Osteoblast (primary cell): ENCODE measurements at regions not wholly inside any gene's neighbourhood (a gene's known extent, or its start where the extent isn't known, plus 50 kb on each side); places are given as distances from the start of the nearest gene placed in this dataset.
"Not testable (repeated sequence)": the region's sequence is repeated elsewhere in the genome, so short reads cannot be mapped to it uniquely, and the experiment has no call there.

Experiments used
- DNase-seq: peaks from one replicate; pipeline ENCODE4 v3.0.0; 2011; ENCODE audit warnings: low spot score, mixed read lengths; ENCODE audit not compliant: insufficient read length; ENCODE audit errors: missing footprints
- H2AFZ ChIP-seq: 2 replicates; pipeline ENCODE4 v1.6.0; 2011; ENCODE audit warnings: mild to moderate bottlenecking, low read length
- H3K27ac ChIP-seq: 2 replicates; pipeline ENCODE4 v1.5.1; 2011; ENCODE audit warnings: mild to moderate bottlenecking, low read depth, low read length, moderate library complexity
- H3K27me3 ChIP-seq: 2 replicates; pipeline ENCODE4 v1.6.0; 2012; ENCODE audit warnings: mild to moderate bottlenecking, control low read depth, inconsistent platforms, low read length, moderate library complexity; ENCODE audit not compliant: insufficient read depth
- H3K36me3 ChIP-seq: 2 replicates; pipeline ENCODE4 v1.5.1; 2011; ENCODE audit warnings: mild to moderate bottlenecking, low read length, control low read depth, moderate library complexity; ENCODE audit not compliant: insufficient read depth
- H3K4me1 ChIP-seq: 2 replicates; pipeline ENCODE4 v1.5.1; 2011; ENCODE audit warnings: mild to moderate bottlenecking, low read length, control low read depth, moderate library complexity; ENCODE audit not compliant: insufficient read depth
- H3K4me2 ChIP-seq: 2 replicates; pipeline ENCODE4 v1.6.0; 2011; ENCODE audit warnings: mild to moderate bottlenecking, low read length; ENCODE audit not compliant: insufficient read depth
- H3K4me3 ChIP-seq: fragments of 200-600 bp; sonication (generic); 3 replicates; pipeline ENCODE4 v1.5.1; 2012; ENCODE audit warnings: mild to moderate bottlenecking, low read length, inconsistent platforms; ENCODE audit not compliant: insufficient read depth
- H3K79me2 ChIP-seq: 2 replicates; pipeline ENCODE4 v1.6.0; 2012; ENCODE audit warnings: mild to moderate bottlenecking, low read length, control low read depth, inconsistent platforms; ENCODE audit not compliant: insufficient read depth
- H3K9me3 ChIP-seq: 2 replicates; pipeline ENCODE4 v1.5.1; 2011; ENCODE audit warnings: low read depth, low read length, control low read depth
- H4K20me1 ChIP-seq: 2 replicates; pipeline ENCODE4 v1.6.0; 2012; ENCODE audit warnings: mild to moderate bottlenecking, low read length, control low read depth; ENCODE audit not compliant: insufficient read depth
- TF ChIP-seq, protein P1 (sequence below): IDR thresholded peaks from 2 replicates; pipeline ENCODE4 v1.5.1; 2011; ENCODE audit warnings: mild to moderate bottlenecking, low read depth, low read length, moderate library complexity; ENCODE audit errors: extremely low read depth

GRCh38 chr2:154570501-154570900 lies 128.0 kb upstream of the KCNJ3 start:
- Histone ChIP-seq H3K27me3 (no peaks in the 10 kb centered on the region), H3K79me2 (no peaks in the 10 kb centered on the region), H3K9me3 (no peaks in the 10 kb centered on the region), H3K4me1 (no peaks in the 10 kb centered on the region), H2AFZ (no peak overlapping the region), H3K27ac (no peak overlapping the region), H4K20me1 (no peaks in the 10 kb centered on the region), H3K4me3 (no peak overlapping the region), H3K36me3 (no peaks in the 10 kb centered on the region), H3K4me2 (no peak overlapping the region)
- no peak for DNase-seq
- TF ChIP-seq, protein P1, sequence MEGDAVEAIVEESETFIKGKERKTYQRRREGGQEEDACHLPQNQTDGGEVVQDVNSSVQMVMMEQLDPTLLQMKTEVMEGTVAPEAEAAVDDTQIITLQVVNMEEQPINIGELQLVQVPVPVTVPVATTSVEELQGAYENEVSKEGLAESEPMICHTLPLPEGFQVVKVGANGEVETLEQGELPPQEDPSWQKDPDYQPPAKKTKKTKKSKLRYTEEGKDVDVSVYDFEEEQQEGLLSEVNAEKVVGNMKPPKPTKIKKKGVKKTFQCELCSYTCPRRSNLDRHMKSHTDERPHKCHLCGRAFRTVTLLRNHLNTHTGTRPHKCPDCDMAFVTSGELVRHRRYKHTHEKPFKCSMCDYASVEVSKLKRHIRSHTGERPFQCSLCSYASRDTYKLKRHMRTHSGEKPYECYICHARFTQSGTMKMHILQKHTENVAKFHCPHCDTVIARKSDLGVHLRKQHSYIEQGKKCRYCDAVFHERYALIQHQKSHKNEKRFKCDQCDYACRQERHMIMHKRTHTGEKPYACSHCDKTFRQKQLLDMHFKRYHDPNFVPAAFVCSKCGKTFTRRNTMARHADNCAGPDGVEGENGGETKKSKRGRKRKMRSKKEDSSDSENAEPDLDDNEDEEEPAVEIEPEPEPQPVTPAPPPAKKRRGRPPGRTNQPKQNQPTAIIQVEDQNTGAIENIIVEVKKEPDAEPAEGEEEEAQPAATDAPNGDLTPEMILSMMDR = no peak

DNA sequence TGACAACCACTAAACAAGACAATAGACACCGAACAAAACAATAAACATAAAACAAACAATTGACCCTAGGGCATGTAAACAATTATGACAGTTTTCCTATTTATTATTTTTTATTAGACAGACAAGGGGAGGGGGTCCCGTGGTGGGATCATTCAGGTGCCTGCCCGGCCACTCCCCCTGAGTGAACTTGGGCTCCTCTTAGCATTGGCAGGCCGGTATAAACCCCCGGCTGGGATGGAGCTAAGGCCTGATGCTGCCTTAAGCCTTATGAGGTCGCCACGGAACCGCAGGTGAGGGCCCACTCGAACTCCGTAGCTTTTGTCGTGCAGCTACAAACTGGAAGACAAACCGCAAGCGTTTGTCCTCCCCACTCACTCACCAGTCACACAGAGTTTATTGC lies 121.8 kb upstream of the KCNJ3 start:
- not testable (repeated sequence) for H3K4me3 ChIP-seq, H3K4me1 ChIP-seq, H2AFZ ChIP-seq, H3K79me2 ChIP-seq, H3K4me2 ChIP-seq, H3K36me3 ChIP-seq, H3K9me3 ChIP-seq, H3K27ac ChIP-seq, DNase-seq, H4K20me1 ChIP-seq, H3K27me3 ChIP-seq

DNA sequence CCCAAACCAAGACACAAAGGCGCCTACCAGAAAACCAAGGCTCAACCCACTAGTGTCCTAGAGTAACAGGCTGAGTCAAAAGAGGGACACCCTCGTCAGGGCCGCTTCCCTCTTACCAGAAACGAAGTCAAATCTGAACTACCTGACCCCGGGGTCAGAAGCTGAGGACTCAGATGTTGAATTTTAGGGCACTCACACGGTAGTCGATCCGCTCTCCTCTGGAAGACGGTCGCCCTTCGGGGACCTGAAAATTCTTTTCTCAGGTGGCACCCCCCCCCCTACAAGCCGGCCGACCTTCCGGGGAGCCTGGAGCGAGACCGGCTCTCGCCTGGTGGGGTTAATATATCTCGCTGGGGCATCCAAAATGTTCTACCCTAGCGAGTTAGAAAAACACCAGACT lies 121.1 kb upstream of the KCNJ3 start:
- Histone ChIP-seq H2AFZ (no peak overlapping the region), H3K27me3 (no peaks in the 10 kb centered on the region), H3K79me2 (no peaks in the 10 kb centered on the region), H3K4me1 (no peaks in the 10 kb centered on the region), H3K27ac (no peak overlapping the region), H3K9me3 (peaks cover 3% of the 10 kb centered on the region), H3K4me2 (no peak overlapping the region), H3K4me3 (no peak overlapping the region), H4K20me1 (no peaks in the 10 kb centered on the region), H3K36me3 (no peaks in the 10 kb centered on the region)
- no peak for DNase-seq
- TF ChIP-seq, protein P1 = no peak

DNA sequence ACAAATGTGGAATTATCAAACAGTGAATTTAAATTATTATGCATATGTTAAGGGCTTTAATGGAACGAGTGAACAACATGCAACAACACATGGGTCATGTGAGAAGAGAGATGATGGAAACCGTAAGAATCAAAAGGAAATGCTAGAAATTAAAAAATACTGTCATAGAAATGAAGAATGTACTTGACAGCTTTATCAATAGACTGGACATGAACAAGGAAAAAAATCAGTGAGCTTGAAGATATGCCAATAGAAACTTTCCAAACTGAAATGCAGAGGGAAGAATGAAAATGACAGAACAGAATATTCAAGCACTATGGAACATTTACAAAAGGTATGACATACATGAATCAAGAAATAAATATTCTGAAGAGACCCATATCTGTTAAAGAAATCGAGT lies 117.7 kb upstream of the KCNJ3 start:
- Histone ChIP-seq H3K27me3 (no peaks in the 10 kb centered on the region), H3K4me1 (no peaks in the 10 kb centered on the region), H3K79me2 (no peaks in the 10 kb centered on the region), H3K4me3 (no peak overlapping the region), H4K20me1 (no peaks in the 10 kb centered on the region), H3K9me3 (peaks cover 3% of the 10 kb centered on the region), H3K36me3 (no peaks in the 10 kb centered on the region), H3K27ac (no peak overlapping the region), H3K4me2 (no peak overlapping the region), H2AFZ (no peak overlapping the region)
- no peak for DNase-seq
- TF ChIP-seq, protein P1 = no peak

GRCh38 chr2:154582694-154583093 lies 115.8 kb upstream of the KCNJ3 start:
- not testable (repeated sequence) for H3K4me2 ChIP-seq, H2AFZ ChIP-seq, H3K36me3 ChIP-seq, H3K4me1 ChIP-seq, H3K9me3 ChIP-seq, H3K27ac ChIP-seq, DNase-seq, H3K27me3 ChIP-seq, H4K20me1 ChIP-seq, H3K79me2 ChIP-seq, H3K4me3 ChIP-seq

DNA sequence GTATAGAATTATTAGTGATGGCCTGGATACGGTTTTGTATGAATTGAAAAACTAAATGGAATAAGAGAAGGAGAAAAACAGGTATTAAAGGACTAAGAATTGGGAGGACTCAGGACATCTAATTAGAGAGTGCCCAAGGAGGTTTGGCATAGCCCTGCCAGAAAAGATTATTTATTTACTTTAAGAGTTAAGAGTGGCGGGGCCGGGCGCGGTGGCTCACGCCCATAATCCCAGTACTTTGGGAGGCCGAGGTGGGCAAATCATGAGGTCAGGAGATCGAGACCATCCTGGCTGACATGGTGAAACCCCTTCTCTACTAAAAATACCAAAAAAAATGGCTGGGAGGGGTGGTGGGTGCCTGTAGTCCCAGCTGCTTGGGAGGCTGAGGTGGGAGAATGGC lies 115.2 kb upstream of the KCNJ3 start:
- not testable (repeated sequence) for H3K4me3 ChIP-seq, H4K20me1 ChIP-seq, H3K27me3 ChIP-seq, H3K4me1 ChIP-seq, H3K79me2 ChIP-seq, H2AFZ ChIP-seq, H3K27ac ChIP-seq, H3K36me3 ChIP-seq, H3K4me2 ChIP-seq, H3K9me3 ChIP-seq, DNase-seq
